Esophagus muscularis mucosa (tissue), 4 donors: ENCODE measurements at regions not wholly inside any gene's neighbourhood (a gene's known extent, or its start where the extent isn't known, plus 50 kb on each side); places are given as distances from the start of the nearest gene placed in this dataset.

Source experiments
- EP300 ChIP-seq: sonication (generic); formaldehyde crosslinking; IDR thresholded peaks from one replicate; pipeline ENCODE4 v1.6.1; 2017; ENCODE audit warnings: antibody characterized with exemption
- POLR2A ChIP-seq: fragments of 450-650 bp; IDR thresholded peaks from one replicate; pipeline ENCODE4 v1.6.1; 2017; ENCODE audit warnings: antibody characterized with exemption, moderate library complexity, mild to moderate bottlenecking, low read depth
- POLR2AphosphoS5 ChIP-seq, 2 donors: sonication (generic); formaldehyde crosslinking; IDR thresholded peaks; one replicate each; pipeline ENCODE4 v1.6.1; 2017; ENCODE audit warnings: antibody characterized with exemption in 2 of 2
- TF ChIP-seq, protein P1 (sequence below), 3 experiments: fragments of 200-600 bp in 2 of 3; fragments of 450-650 bp in 1 of 3; sonication (generic) in 2 of 3; IDR thresholded peaks; one replicate each; pipeline ENCODE4 v1.5.1; 2017 to 2019; ENCODE audit warnings: antibody characterized with exemption in 3 of 3, mild to moderate bottlenecking in 2 of 3, moderate library complexity in 1 of 3

GRCh38 chr2:76684756-76685155 is 837.4 kb downstream of the LRRTM4 start:
- TF ChIP-seq POLR2AphosphoS5 (IDR thresholded peaks at IDR 0.05), result no peak
- TF ChIP-seq, protein P1, sequence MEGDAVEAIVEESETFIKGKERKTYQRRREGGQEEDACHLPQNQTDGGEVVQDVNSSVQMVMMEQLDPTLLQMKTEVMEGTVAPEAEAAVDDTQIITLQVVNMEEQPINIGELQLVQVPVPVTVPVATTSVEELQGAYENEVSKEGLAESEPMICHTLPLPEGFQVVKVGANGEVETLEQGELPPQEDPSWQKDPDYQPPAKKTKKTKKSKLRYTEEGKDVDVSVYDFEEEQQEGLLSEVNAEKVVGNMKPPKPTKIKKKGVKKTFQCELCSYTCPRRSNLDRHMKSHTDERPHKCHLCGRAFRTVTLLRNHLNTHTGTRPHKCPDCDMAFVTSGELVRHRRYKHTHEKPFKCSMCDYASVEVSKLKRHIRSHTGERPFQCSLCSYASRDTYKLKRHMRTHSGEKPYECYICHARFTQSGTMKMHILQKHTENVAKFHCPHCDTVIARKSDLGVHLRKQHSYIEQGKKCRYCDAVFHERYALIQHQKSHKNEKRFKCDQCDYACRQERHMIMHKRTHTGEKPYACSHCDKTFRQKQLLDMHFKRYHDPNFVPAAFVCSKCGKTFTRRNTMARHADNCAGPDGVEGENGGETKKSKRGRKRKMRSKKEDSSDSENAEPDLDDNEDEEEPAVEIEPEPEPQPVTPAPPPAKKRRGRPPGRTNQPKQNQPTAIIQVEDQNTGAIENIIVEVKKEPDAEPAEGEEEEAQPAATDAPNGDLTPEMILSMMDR (IDR thresholded peaks at IDR 0.05), result no peak
- TF ChIP-seq POLR2A, result no peak
- TF ChIP-seq EP300, result no peak
